GM12892 (cell line): ENCODE measurements at regions not wholly inside any gene's neighbourhood (a gene's known extent, or its start where the extent isn't known, plus 50 kb on each side); places are given as distances from the start of the nearest gene placed in this dataset.

Source experiments
- POLR2A ChIP-seq: IDR thresholded peaks from 2 replicates; pipeline ENCODE4 v1.6.1; 2011; ENCODE audit warnings: low read depth, low read length, control low read depth
- POLR2AphosphoS5 ChIP-seq: IDR thresholded peaks from 2 replicates; pipeline ENCODE4 v1.6.1; 2011; ENCODE audit warnings: low read depth, low read length, control low read depth
- TAF1 ChIP-seq: IDR thresholded peaks from 2 replicates; pipeline ENCODE4 v1.6.1; 2011; ENCODE audit warnings: low read depth, mild to moderate bottlenecking, control low read depth, low read length, borderline replicate concordance

GRCh38 chr10:125451319-125451718, 231.6 kb downstream of the TEX36 start:
- TF ChIP-seq POLR2A (no peak), POLR2AphosphoS5 (no peak), TAF1 (no peak)
